Natural killer cell treated with Interleukin-12 subunit alpha and Interleukin-12 subunit beta and Interleukin-15 and Interleukin-18, amount 100 ng/mL, for 72 hours (primary cell): ENCODE measurements at regions not wholly inside any gene's neighbourhood (a gene's known extent, or its start where the extent isn't known, plus 50 kb on each side); places are given as distances from the start of the nearest gene placed in this dataset.

Experiments used
- ATAC-seq, 2 donors: fragments of 150-1000 bp; cut with Tn5 transposase in 1 of 2; sonication (Bioruptor Pico), chemical (Tn5 transposase) in 1 of 2; 2 replicates each; pipeline ENCODE4 v1.10.0; 2021
- DNase-seq: peaks from one replicate; pipeline ENCODE4 v3.0.0; 2022; ENCODE audit warnings: low spot score
- H3K27ac Mint-ChIP-seq, 2 donors: 1 replicate in 1 of 2; 2 replicates in 1 of 2; pipeline ENCODE4 v1.8.0; 2022; ENCODE audit warnings: mixed read lengths in 2 of 2, mild to moderate bottlenecking in 1 of 2, moderate library complexity in 1 of 2
- H3K27me3 Mint-ChIP-seq, 2 donors: 1 replicate in 1 of 2; 2 replicates in 1 of 2; pipeline ENCODE4 v1.8.0; 2022; ENCODE audit warnings: mixed read lengths in 2 of 2
- H3K36me3 Mint-ChIP-seq: one replicate; pipeline ENCODE4 v1.8.0; 2022; ENCODE audit warnings: mixed read lengths
- H3K4me1 Mint-ChIP-seq, 2 donors: 1 replicate in 1 of 2; 2 replicates in 1 of 2; pipeline ENCODE4 v1.8.0; 2022; ENCODE audit warnings: low read depth in 2 of 2, mixed read lengths in 2 of 2, mild to moderate bottlenecking in 1 of 2
- H3K4me3 Mint-ChIP-seq: one replicate; pipeline ENCODE4 v1.8.0; 2022; ENCODE audit warnings: mixed read lengths
- H3K9me3 Mint-ChIP-seq: 2 replicates; pipeline ENCODE4 v1.8.0; 2022; ENCODE audit warnings: mixed read lengths

DNA sequence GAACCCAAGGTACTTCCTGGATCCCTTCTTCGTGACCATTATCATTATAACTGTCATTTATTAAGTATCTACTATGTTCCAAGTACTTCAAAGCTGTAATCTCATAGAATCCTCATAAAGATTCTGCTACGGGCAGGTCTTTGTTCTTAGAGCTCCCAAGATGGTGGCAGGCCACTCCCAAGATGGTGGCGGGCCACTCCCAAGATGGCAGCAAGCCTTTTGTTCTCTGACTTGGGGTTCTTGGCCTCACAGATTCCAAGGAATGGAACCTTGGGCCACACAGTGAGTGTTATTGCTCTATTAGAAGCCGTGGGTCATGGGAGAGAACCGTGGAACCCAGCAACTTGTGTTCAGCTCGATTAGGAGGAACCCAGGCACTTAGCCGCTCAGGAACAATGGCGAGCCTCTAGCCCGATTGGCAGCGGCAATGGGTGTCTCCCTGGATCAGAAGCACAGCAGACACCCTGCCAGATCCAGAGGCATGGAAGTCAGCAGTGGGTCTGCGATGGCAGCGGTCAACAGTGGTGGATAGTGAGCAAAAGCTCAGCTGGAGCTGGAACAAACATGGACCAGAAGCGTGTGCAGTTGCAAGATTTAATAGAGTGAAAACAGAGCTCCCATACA lies 193.7 kb upstream of the BTG1 start:
- Mint-ChIP-seq H3K9me3 (no peaks in the 10 kb centered on the region), H3K4me3 (no peak overlapping the region), H3K36me3 (no peaks in the 10 kb centered on the region), H3K27me3 (peaks cover 0 to 6% of the 10 kb centered on the region in 2 donors), H3K4me1 (peaks cover 7 to 10% of the 10 kb centered on the region in 2 donors), H3K27ac (no peak overlapping the region)
- DNase-seq = no peak
- ATAC-seq = no peak

DNA sequence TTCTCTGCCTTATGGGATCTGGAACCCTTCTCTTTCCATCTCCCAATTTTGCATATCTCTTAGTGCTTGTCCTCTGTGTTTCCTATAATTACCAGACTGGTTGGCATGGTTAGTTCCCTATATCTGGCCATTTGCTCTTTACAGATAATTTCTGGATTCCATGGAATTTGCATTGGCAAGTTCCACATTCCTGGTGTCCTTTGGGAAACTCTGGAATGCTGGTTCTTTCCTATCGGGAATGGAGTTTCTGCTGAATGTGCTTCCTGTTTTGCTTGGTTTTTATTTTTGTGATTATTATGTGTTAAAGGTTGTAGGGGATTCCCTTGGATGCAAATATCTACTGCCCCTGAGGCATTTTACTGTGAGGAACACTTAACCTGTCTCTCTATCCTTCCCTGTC lies 193.0 kb upstream of the BTG1 start:
- DNase-seq = no peak
- Mint-ChIP-seq H3K27ac (no peak overlapping the region), H3K4me1 (peaks cover 10 to 12% of the 10 kb centered on the region in 2 donors), H3K36me3 (no peaks in the 10 kb centered on the region), H3K9me3 (no peaks in the 10 kb centered on the region), H3K4me3 (no peak overlapping the region), H3K27me3 (peaks cover 6 to 9% of the 10 kb centered on the region in 2 donors)
- ATAC-seq = no peak

DNA sequence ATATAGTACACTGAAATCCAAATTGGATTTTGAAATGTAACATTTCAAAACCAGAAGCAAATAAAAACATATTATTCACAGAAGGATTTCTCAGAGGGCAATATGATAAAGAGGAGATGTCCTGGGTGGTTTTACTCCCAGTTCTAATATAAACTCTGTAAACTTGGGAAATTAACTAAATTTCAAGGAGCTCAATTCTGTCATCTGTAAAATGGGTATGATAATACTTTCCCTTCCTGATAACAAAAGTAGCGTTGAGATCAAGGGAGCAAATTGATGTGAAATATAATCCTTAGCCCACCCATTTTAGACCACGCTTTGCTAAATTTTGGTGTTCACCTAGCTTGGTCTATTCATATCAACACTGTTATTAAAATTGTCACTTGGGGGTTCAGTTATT lies 192.5 kb upstream of the BTG1 start:
- Mint-ChIP-seq H3K27ac (no peak overlapping the region), H3K4me1 (peaks cover 15 to 16% of the 10 kb centered on the region in 2 donors), H3K27me3 (peaks cover 7 to 9% of the 10 kb centered on the region in 2 donors), H3K4me3 (no peak overlapping the region), H3K9me3 (no peaks in the 10 kb centered on the region), H3K36me3 (no peaks in the 10 kb centered on the region)
- DNase-seq (no peak), ATAC-seq (no peak)

DNA sequence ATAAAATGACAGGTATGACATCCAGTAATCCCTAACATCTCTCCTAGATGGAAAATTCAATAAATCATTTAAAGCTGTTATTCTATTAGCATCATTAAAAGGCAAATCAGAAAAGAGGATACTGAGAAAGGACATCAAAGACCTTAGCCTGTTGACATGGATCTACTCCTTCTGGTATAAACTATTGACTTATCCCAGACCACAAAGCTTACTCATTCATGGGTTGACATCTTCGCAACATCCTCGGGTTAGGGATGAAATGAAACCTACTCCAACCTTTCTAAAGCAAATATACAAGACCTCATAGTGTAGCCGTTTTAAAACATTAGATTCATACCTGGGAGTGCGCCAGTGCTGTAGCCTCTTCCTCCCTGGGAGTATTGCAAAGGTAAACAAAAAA lies 191.5 kb upstream of the BTG1 start:
- ATAC-seq (no peak), DNase-seq (no peak)
- peaks cover 7 to 9% of the 10 kb centered on the region in 2 donors for H3K27me3 Mint-ChIP-seq
- no peaks in the 10 kb centered on the region for H3K9me3 Mint-ChIP-seq
- no peak overlapping the region for H3K27ac Mint-ChIP-seq
- no peak overlapping the region for H3K4me3 Mint-ChIP-seq
- H3K4me1 Mint-ChIP-seq = peaks cover 22 to 23% of the 10 kb centered on the region in 2 donors
- no peaks in the 10 kb centered on the region for H3K36me3 Mint-ChIP-seq

DNA sequence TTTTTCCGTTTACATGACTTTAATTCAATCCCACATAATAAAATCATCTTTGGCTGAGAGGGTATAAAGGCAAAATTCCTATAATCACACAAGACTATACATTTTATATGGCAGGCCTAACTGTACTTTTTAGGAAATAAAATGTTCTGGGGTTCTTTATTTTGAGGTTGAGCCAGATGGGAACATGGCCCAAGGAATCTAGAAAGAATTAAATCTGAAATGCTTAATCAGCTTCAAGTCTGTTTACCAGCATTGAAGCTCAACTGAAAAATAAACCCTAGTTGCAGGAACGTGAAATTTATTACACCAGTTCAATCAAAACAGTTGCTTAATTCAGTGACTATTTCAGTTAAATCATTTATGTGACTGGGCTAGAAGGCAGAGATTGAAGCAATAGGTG lies 191.0 kb upstream of the BTG1 start:
- no peaks in the 10 kb centered on the region for H3K36me3 Mint-ChIP-seq
- peaks cover 7 to 9% of the 10 kb centered on the region in 2 donors for H3K27me3 Mint-ChIP-seq
- DNase-seq = no peak
- H3K9me3 Mint-ChIP-seq = no peaks in the 10 kb centered on the region
- H3K4me1 Mint-ChIP-seq = peaks cover 24 to 25% of the 10 kb centered on the region in 2 donors
- H3K4me3 Mint-ChIP-seq = no peak overlapping the region
- ATAC-seq = no peak
- no peak overlapping the region for H3K27ac Mint-ChIP-seq

DNA sequence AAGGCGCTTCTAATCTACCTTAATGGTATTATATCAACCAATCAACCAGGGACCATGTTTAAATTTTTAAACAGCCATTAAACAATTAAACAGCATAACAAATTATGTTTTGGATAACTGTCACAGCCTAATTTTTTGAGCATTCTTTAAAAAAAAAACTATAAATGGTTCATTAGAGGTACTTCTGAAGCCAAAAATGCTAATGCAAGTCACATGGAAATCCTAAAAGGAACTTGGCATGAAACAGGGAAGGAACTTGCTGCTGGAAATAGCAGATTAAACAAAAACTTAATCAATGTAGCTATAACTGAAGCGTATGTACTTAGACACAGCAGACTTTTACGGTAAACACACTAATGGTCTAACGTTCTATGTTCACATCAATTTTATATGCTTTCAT lies 190.2 kb upstream of the BTG1 start:
- Mint-ChIP-seq H3K36me3 (no peaks in the 10 kb centered on the region), H3K27me3 (peaks cover 7 to 9% of the 10 kb centered on the region in 2 donors), H3K4me3 (no peak overlapping the region), H3K9me3 (no peaks in the 10 kb centered on the region), H3K4me1 (peaks cover 19% of the 10 kb centered on the region in 2 donors), H3K27ac (no peak overlapping the region)
- no peak for ATAC-seq
- no peak for DNase-seq

DNA sequence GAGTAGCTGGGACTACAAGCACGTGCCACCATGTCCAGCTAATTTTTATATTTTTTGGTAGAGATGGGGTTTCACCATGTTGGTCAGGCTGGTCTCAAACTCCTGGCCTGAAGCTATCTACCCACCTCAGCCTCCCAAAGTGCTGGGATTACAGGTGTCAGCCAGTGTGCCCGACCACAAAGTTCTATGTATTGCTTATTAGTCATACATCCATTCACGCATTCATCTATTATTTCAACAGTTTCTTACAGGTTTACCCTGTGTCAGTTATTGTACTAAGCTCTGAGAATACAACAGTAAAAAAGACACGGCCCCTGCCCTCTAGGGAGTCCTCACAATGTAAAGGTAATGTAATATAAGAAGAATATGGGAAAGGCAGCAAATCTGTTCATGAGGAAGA lies 188.9 kb upstream of the BTG1 start:
- ATAC-seq (no peak), DNase-seq (no peak)
- H3K27me3 Mint-ChIP-seq = peaks cover 7 to 9% of the 10 kb centered on the region in 2 donors
- no peaks in the 10 kb centered on the region for H3K9me3 Mint-ChIP-seq
- no peaks in the 10 kb centered on the region for H3K36me3 Mint-ChIP-seq
- no peak overlapping the region for H3K27ac Mint-ChIP-seq
- H3K4me3 Mint-ChIP-seq = no peak overlapping the region
- peaks cover 17 to 19% of the 10 kb centered on the region in 2 donors for H3K4me1 Mint-ChIP-seq

DNA sequence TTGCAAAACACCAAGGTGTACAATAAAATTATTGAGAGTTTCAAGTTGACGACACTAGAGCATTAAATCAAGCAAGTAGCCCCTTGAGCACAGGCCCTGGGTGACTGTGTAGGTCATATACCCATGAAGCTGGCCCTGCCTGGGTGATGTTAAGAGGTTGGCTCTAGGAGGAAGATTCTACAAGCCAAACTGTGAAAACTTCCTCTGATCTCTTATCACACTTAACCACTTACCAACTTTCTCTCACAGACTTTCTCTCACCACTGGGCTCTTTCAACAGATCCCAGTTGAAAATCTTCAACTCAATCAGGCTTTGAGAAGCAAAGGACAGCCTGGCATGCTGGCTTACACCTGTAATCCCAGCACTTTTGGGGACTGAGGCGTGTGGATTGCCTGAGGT lies 186.9 kb upstream of the BTG1 start:
- Mint-ChIP-seq H3K9me3 (no peaks in the 10 kb centered on the region), H3K4me1 (peaks cover 19% of the 10 kb centered on the region in 2 donors), H3K4me3 (no peak overlapping the region), H3K36me3 (no peaks in the 10 kb centered on the region), H3K27me3 (peaks cover 9 to 15% of the 10 kb centered on the region in 2 donors), H3K27ac (no peak overlapping the region)
- ATAC-seq (no peak), DNase-seq (no peak)

DNA sequence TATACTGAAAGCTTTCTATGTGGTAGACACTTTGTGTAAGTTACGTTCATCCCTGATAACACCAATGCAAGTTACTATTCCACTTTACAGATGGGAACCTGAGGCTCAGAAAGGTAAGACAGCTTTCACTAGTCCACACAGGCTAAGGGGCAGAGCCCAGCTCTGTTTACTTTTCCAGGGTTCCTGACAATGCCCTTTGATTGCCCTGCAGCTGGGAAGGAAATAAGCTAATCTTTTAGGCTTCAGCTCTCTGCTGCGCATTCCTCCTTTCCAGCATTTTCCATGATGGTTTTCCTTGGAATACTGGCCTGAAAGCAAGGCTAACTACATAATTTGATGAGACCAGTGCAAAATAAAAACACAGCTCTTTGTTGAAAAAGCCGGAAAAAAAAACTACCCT lies 185.7 kb upstream of the BTG1 start:
- no peak for ATAC-seq
- Mint-ChIP-seq H3K36me3 (no peaks in the 10 kb centered on the region), H3K4me3 (no peak overlapping the region), H3K27ac (no peak overlapping the region), H3K9me3 (no peaks in the 10 kb centered on the region), H3K4me1 (peaks cover 18 to 19% of the 10 kb centered on the region in 2 donors), H3K27me3 (peaks cover 6 to 15% of the 10 kb centered on the region in 2 donors)
- no peak for DNase-seq

DNA sequence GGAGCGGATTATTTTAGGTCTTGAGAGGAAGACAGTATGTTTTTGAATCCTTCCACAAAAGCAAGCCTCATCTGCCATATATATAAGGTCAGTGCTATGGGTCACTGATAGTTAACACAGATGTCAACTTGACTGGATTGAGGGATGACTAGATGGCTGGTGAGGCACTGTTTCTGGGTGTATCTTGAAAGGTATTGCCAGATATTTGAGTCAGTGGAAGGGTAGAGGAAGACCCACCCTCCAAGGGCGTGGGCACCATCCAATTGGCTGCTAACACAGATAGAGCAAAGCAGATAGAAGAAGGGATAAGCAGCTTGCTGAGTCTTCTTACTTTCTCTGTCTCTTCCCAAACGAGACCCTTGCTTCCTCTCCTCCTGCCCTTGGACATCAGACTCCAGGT lies 185.0 kb upstream of the BTG1 start:
- no peaks in the 10 kb centered on the region for H3K9me3 Mint-ChIP-seq
- no peak overlapping the region for H3K27ac Mint-ChIP-seq
- H3K27me3 Mint-ChIP-seq = peaks cover 6 to 15% of the 10 kb centered on the region in 2 donors
- peaks cover 18 to 19% of the 10 kb centered on the region in 2 donors for H3K4me1 Mint-ChIP-seq
- no peak overlapping the region for H3K4me3 Mint-ChIP-seq
- no peak for DNase-seq
- ATAC-seq = no peak
- no peaks in the 10 kb centered on the region for H3K36me3 Mint-ChIP-seq

DNA sequence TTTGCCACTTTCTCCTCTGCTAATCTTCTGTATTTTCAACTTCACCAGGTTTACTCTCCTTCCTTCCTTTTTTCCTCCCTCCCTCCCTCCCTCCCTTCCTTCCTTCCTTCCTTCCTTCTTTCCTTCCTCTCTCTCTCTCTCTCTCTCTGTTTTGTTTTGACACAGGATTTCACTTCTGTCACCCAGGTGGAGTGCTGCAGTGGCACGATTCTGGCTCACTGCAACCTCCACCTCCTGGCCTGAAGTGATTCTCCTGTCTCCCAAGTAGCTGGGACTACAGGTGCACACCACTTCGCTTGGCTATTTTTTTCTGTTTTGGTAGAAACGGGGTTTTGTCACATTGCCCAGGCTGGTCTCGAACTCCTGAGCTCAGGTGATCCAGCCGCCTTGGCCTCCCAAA lies 181.2 kb upstream of the BTG1 start:
- ATAC-seq = no peak
- Mint-ChIP-seq H3K27ac (no peak overlapping the region), H3K27me3 (peaks cover 0 to 8% of the 10 kb centered on the region in 2 donors), H3K4me1 (peaks cover under 1 to 18% of the 10 kb centered on the region in 2 donors), H3K4me3 (no peak overlapping the region), H3K36me3 (no peaks in the 10 kb centered on the region), H3K9me3 (peaks cover 3% of the 10 kb centered on the region)
- no peak for DNase-seq

DNA sequence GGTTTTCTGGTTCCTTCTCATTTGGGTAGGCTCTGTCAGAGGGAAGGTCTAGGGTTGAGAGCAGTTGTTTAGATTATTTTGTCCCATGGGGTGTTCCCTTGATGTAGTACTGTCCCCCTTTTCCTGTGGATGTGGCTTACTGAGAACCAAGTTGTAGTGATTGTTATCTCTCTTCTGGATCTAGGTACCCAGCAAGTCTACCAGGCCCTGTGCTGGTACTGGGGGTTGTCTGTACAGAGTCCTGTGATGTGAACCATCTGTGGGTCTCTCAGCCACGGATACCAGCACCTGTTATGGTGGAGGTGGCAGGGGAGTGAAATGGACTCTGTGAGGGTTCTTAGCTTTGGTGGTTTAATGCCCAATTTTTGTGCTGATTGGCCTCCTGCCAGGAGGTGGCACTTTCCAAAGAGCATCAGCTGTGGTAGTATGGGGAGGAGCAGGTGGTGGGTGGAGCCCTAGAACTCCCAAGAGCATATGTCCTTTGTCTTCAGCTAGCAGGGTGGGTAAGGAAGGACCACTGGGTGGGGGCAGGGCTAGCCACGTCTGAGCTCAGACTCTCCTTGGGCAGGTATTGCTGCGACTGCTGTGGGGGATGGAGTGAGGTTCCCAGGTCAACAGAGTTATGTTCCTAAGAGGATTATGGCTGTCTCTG lies 179.3 kb upstream of the BTG1 start:
- peaks cover 3% of the 10 kb centered on the region for H3K9me3 Mint-ChIP-seq
- no peak overlapping the region for H3K27ac Mint-ChIP-seq
- H3K27me3 Mint-ChIP-seq = peaks cover 0 to 8% of the 10 kb centered on the region in 2 donors
- peaks cover 0 to 21% of the 10 kb centered on the region in 2 donors for H3K4me1 Mint-ChIP-seq
- no peak for ATAC-seq
- H3K4me3 Mint-ChIP-seq = no peak overlapping the region
- no peaks in the 10 kb centered on the region for H3K36me3 Mint-ChIP-seq
- no peak for DNase-seq

DNA sequence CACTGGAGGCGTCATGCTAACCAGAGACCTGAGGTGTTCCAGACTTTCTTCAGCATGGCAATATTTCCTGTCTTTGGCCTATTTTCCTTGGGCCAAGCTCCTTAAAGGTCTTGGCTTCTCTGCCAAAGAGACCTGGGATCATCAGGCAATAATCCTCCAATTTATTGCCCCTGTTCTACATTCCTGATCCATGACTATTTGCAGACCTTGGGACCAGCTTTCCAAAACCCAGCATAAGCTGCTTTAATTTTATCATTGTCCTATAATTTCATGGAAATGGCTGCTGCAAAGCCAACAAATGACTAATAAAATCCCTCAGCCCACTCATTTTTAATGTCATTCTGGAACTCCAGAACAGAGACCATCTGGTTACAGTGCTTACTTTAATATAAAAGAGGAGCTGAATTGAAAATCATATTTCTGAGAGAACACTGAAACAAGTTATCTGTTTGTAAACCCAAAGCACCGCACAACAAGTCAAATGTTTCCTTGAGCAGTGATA lies 166.9 kb upstream of the BTG1 start:
- Mint-ChIP-seq H3K27me3 (no peaks in the 10 kb centered on the region), H3K27ac (no peak overlapping the region), H3K9me3 (no peaks in the 10 kb centered on the region), H3K4me3 (no peak overlapping the region), H3K4me1 (peaks cover 0 to 2% of the 10 kb centered on the region in 2 donors), H3K36me3 (no peaks in the 10 kb centered on the region)
- DNase-seq (no peak), ATAC-seq (no peak)

DNA sequence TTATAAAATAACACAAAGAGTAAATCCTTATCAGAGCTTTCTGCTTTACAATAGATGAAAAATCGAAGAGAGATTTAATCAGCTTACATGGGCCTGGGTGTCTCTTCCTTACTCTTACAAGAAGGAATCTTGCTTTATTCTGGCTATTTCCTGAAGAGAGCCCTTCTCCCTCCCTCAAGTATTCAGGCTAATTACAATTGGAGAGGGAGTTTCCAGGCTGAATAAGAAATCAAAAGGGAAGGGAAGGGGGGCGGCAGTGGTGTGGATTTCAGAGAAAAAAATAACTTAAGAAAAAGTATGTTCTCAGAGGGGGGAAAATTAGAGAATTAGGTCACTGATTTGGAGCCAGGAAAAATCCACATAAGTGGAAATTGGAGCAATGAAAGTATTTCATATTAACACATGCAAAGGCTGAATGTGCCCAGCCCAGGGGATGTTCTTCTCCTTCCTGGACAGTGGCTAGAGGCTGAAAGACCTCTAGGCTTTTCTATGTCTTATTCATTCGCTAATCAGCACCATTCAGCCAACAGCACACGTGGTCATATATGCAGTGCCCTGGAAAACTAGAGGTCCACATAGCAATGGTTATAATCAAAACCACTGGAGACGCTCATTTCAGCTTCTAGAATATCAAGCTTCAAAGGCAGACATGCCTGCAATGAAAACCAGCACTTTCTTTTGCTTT lies 158.9 kb upstream of the BTG1 start:
- peaks cover 0 to 6% of the 10 kb centered on the region in 2 donors for H3K4me1 Mint-ChIP-seq
- H3K36me3 Mint-ChIP-seq = no peaks in the 10 kb centered on the region
- no peak overlapping the region for H3K4me3 Mint-ChIP-seq
- ATAC-seq (no peak), DNase-seq (no peak)
- no peaks in the 10 kb centered on the region for H3K27me3 Mint-ChIP-seq
- H3K9me3 Mint-ChIP-seq = peaks cover 3% of the 10 kb centered on the region
- no peak overlapping the region for H3K27ac Mint-ChIP-seq
